ENCODE measurements at regions not wholly inside any gene's neighbourhood (a gene's known extent, or its start where the extent isn't known, plus 50 kb on each side); places are given as distances from the start of the nearest gene placed in this dataset.

GRCh38 chr1:80594013-80594412 is 1206.7 kb upstream of the ADGRL2 start:
- no peak for DNase-seq

GRCh38 chr1:80593197-80593596 is 1207.5 kb upstream of the ADGRL2 start:
- H3K27me3 ChIP-seq (ENCODE audit: low read depth) = no peaks in the 10 kb centered on the region
- peaks cover 59% of the 10 kb centered on the region for H3K9me3 ChIP-seq (replicated peaks)
- TF ChIP-seq CTCF (IDR thresholded peaks at IDR 0.05; ENCODE audit: borderline replicate concordance) = no peak
- H3K27ac ChIP-seq (replicated peaks) = no peak overlapping the region
- intact Hi-C loops (cut with micrococcal nuclease) = no loop called here
- no peak overlapping the region for H3K4me3 ChIP-seq
- no peaks in the 10 kb centered on the region for H3K4me1 ChIP-seq
- DNase-seq = no peak
- no peaks in the 10 kb centered on the region for H3K36me3 ChIP-seq

More at GRCh38 chr1:80594013-80594412, 1206.7 kb upstream of the ADGRL2 start:
- Histone ChIP-seq H3K4me1 (no peaks in the 10 kb centered on the region), H3K27ac (replicated peaks) (no peak overlapping the region), H3K27me3 (ENCODE audit: low read depth) (no peaks in the 10 kb centered on the region), H3K4me3 (no peak overlapping the region), H3K9me3 (replicated peaks) (peaks cover 66% of the 10 kb centered on the region), H3K36me3 (no peaks in the 10 kb centered on the region)
- TF ChIP-seq CTCF (IDR thresholded peaks at IDR 0.05; ENCODE audit: borderline replicate concordance) = no peak
- intact Hi-C loops (cut with micrococcal nuclease) = no loop called here

- Histone ChIP-seq H3K9me3 (replicated peaks) (peaks cover 37% of the 10 kb centered on the region), H3K27ac (replicated peaks) (no peak overlapping the region), H3K4me3 (no peak overlapping the region), H3K4me1 (no peaks in the 10 kb centered on the region), H3K36me3 (no peaks in the 10 kb centered on the region), H3K27me3 (ENCODE audit: low read depth) (no peaks in the 10 kb centered on the region)
- no peak for TF ChIP-seq CTCF (IDR thresholded peaks at IDR 0.05; ENCODE audit: borderline replicate concordance)
- DNase-seq = no peak
- intact Hi-C loops (cut with micrococcal nuclease) = no loop called here
These were observed 1217.8 kb upstream of the ADGRL2 start for GRCh38 chr1:80582980-80583379.

GRCh38 chr1:80579055-80579454 is 1221.7 kb upstream of the ADGRL2 start:
- no peak for DNase-seq
- no peak for TF ChIP-seq CTCF (IDR thresholded peaks at IDR 0.05; ENCODE audit: borderline replicate concordance)
- Histone ChIP-seq H3K4me1 (no peaks in the 10 kb centered on the region), H3K4me3 (no peak overlapping the region), H3K27me3 (ENCODE audit: low read depth) (no peaks in the 10 kb centered on the region), H3K36me3 (no peaks in the 10 kb centered on the region), H3K9me3 (replicated peaks) (peaks cover 21% of the 10 kb centered on the region), H3K27ac (replicated peaks) (no peak overlapping the region)
- intact Hi-C loops (cut with micrococcal nuclease) = no loop called here

DNA sequence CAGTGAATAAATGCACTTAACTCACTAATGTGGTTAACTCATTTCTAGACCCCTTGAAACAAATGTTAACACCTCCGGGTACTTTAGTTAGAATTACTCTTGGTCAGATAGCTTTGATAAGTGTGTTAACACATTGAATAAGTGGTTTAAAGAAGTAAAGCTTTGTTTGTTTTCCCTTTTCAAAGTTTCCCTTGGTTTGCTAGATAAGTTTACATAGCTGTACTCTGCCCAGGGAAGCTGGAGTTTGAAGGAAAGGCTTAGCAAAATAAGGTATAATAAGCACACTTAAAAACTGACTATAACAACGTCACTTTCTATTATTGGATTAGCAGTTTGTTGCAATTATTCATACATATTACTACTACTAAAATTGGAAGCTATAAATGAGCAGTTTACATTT is 1233.9 kb upstream of the ADGRL2 start:
- Histone ChIP-seq H3K4me3 (no peak overlapping the region), H3K4me1 (no peaks in the 10 kb centered on the region), H3K27ac (replicated peaks) (no peak overlapping the region), H3K27me3 (ENCODE audit: low read depth) (no peaks in the 10 kb centered on the region), H3K36me3 (no peaks in the 10 kb centered on the region), H3K9me3 (replicated peaks) (no peaks in the 10 kb centered on the region)
- intact Hi-C loops (cut with micrococcal nuclease) = no loop called here
- TF ChIP-seq CTCF (IDR thresholded peaks at IDR 0.05; ENCODE audit: borderline replicate concordance) = no peak
- DNase-seq = no peak

DNA sequence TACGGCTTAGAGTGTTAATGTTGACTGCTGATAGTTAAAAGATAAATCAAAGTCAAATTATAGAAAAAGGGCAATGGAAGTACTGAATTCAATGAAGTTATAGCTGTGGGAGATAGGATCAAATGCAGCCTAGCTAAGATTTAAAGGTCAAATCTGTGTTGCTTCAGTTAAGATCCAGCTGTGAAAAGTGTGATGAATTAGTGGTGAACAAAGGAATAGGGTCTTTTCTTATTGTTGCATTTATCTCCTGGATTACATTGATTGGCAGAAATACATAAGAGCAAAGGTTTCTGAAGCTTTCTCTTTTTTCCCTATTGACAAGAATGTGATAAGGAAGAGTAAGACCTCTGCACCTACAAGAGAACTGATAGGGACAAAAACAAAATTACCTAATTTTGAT is 1234.6 kb upstream of the ADGRL2 start:
- H3K4me1 ChIP-seq = no peaks in the 10 kb centered on the region
- no peaks in the 10 kb centered on the region for H3K27me3 ChIP-seq (ENCODE audit: low read depth)
- no peak for DNase-seq
- no peak overlapping the region for H3K4me3 ChIP-seq
- intact Hi-C loops (cut with micrococcal nuclease) = no loop called here
- no peaks in the 10 kb centered on the region for H3K36me3 ChIP-seq
- no peak overlapping the region for H3K27ac ChIP-seq (replicated peaks)
- no peaks in the 10 kb centered on the region for H3K9me3 ChIP-seq (replicated peaks)
- TF ChIP-seq CTCF (IDR thresholded peaks at IDR 0.05; ENCODE audit: borderline replicate concordance) = no peak
